SU-DHL-6 (cell line): ENCODE measurements at regions not wholly inside any gene's neighbourhood (a gene's known extent, or its start where the extent isn't known, plus 50 kb on each side); places are given as distances from the start of the nearest gene placed in this dataset.

Source experiments
- CTCF ChIP-seq: fragments of 200-600 bp; sonication (generic); IDR thresholded peaks from one replicate; pipeline ENCODE4 v1.5.1; 2017; ENCODE audit warnings: antibody characterized with exemption, mild to moderate bottlenecking, low read length, moderate library complexity; ENCODE audit not compliant: insufficient read depth, poor library complexity, severe bottlenecking
- EZH2phosphoT487 ChIP-seq: fragments of 200-600 bp; sonication (generic), shearing (Covaris generic); conservative IDR thresholded peaks from 2 replicates; pipeline ENCODE4 v1.6.1; 2018; ENCODE audit warnings: mild to moderate bottlenecking, antibody characterized with exemption, low read length, moderate library complexity, mixed read lengths

GRCh38 chr1:47674189-47674588 is 236.3 kb downstream of the FOXD2 start:
- TF ChIP-seq CTCF (no peak), EZH2phosphoT487 (no peak)
